H1 (cell line): ENCODE measurements at regions not wholly inside any gene's neighbourhood (a gene's known extent, or its start where the extent isn't known, plus 50 kb on each side); places are given as distances from the start of the nearest gene placed in this dataset.

Experiments
- CTCF ChIA-PET: fragments of 300-600 bp; sonication (Branson Sonifier 250); formaldehyde crosslinking; loops from one replicate; lab custom pipeline; 2021; ENCODE audit not compliant: partially characterized antibody; lab: Charles Lee
- POLR2A ChIA-PET: fragments of 300-600 bp; sonication (Branson Sonifier 250); formaldehyde crosslinking; loops from one replicate; lab custom pipeline; 2021; ENCODE audit warnings: inconsistent platforms; ENCODE audit not compliant: partially characterized antibody; lab: Charles Lee
- DNase-seq, 2 experiments: peaks; one replicate each; pipeline versions ENCODE4 v3.0.0 to v3.0.0-alpha.2; 2010 to 2022; ENCODE audit warnings: low spot score in 2 of 2, low read depth in 1 of 2, mixed read lengths in 1 of 2
- FAIRE-seq: peaks from 2 replicates; lab custom pipeline; 2011; peaks lifted over from hg19 to GRCh38; lab: Jason Lieb, UNC
- H2AFZ ChIP-seq: 2 replicates; pipeline ENCODE4 v1.8.1; 2012; ENCODE audit warnings: low read length, inconsistent platforms
- H2AK5ac ChIP-seq: 2 replicates; pipeline ENCODE4 v1.6.1; 2013; ENCODE audit warnings: low read depth, low read length
- H2BK120ac ChIP-seq: replicated peaks from 2 replicates; pipeline ENCODE3; 2013; ENCODE audit warnings: low read depth, low read length, inconsistent platforms
- H2BK12ac ChIP-seq: 2 replicates; pipeline ENCODE4 v1.6.1; 2013; ENCODE audit warnings: low read depth, low read length
- H2BK15ac ChIP-seq: 2 replicates; pipeline ENCODE4 v1.6.1; 2013; ENCODE audit warnings: low read length
- H2BK20ac ChIP-seq: 2 replicates; pipeline ENCODE4 v1.6.1; 2013; ENCODE audit warnings: low read length
- H2BK5ac ChIP-seq: 2 replicates; pipeline ENCODE4 v1.6.1; 2013; ENCODE audit warnings: low read depth, low read length
- H3K14ac ChIP-seq: 2 replicates; pipeline ENCODE4 v1.6.1; 2013; ENCODE audit warnings: inconsistent platforms; ENCODE audit not compliant: insufficient read length
- H3K18ac ChIP-seq: 2 replicates; pipeline ENCODE4 v1.6.1; 2013; ENCODE audit warnings: low read length; ENCODE audit errors: extremely low read depth
- H3K23ac ChIP-seq: 2 replicates; pipeline ENCODE4 v1.6.1; 2013; ENCODE audit warnings: inconsistent platforms; ENCODE audit not compliant: insufficient read length
- H3K23me2 ChIP-seq: 2 replicates; pipeline ENCODE4 v1.6.1; 2013; ENCODE audit warnings: low read depth, low read length
- H3K27ac ChIP-seq: 2 replicates; pipeline ENCODE4 v1.6.1; 2011; ENCODE audit warnings: low read depth, low read length, inconsistent platforms
- H3K27me3 ChIP-seq, 4 experiments: replicated peaks in 1 of 4; 1 replicate in 1 of 4; 2 replicates in 3 of 4; pipeline versions ENCODE4 v1.6.1 to v1.8.1; 2011 to 2013; ENCODE audit warnings: low read length in 3 of 4, mild to moderate bottlenecking in 3 of 4, inconsistent platforms in 2 of 4, mixed read lengths in 2 of 4, moderate library complexity in 1 of 4; ENCODE audit not compliant: control insufficient read depth in 3 of 4, insufficient read depth in 3 of 4; ENCODE audit errors: extremely low read depth in 1 of 4
- H3K36me3 ChIP-seq, 4 experiments: 2 replicates each; pipeline versions ENCODE4 v1.6.1 to v1.8.1; 2011 to 2013; ENCODE audit warnings: mild to moderate bottlenecking in 4 of 4, low read length in 3 of 4, moderate library complexity in 2 of 4, control low read depth in 1 of 4, inconsistent platforms in 1 of 4; ENCODE audit not compliant: insufficient read depth in 4 of 4, control insufficient read depth in 2 of 4
- H3K4ac ChIP-seq: replicated peaks from 2 replicates; pipeline ENCODE3; 2013; ENCODE audit warnings: low read length, low read depth, mixed read lengths, inconsistent platforms; ENCODE audit not compliant: insufficient read length
- H3K4me1 ChIP-seq, 4 experiments: replicated peaks in 1 of 4; 1 replicate in 1 of 4; 2 replicates in 3 of 4; pipeline versions ENCODE4 v1.6.1 to v1.8.1; 2011 to 2013; ENCODE audit warnings: low read length in 3 of 4, inconsistent platforms in 2 of 4, mixed read lengths in 1 of 4; ENCODE audit not compliant: insufficient read depth in 4 of 4, control insufficient read depth in 3 of 4
- H3K4me2 ChIP-seq, 2 experiments: 2 replicates each; pipeline versions ENCODE4 v1.6.1 to v1.8.1; 2011 to 2013; ENCODE audit warnings: low read depth in 2 of 2, low read length in 2 of 2, control low read depth in 1 of 2, inconsistent platforms in 1 of 2, mild to moderate bottlenecking in 1 of 2; ENCODE audit not compliant: insufficient read depth in 1 of 2
- H3K4me3 ChIP-seq, 4 experiments: fragments of 200-600, 300-600 bp in 1 of 4; sonication (generic), shearing (Covaris generic), sonication (Bioruptor Twin) in 1 of 4; 2 replicates each; pipeline versions ENCODE4 v1.5.1 to v1.8.1; 2011 to 2016; ENCODE audit warnings: low read length in 4 of 4, low read depth in 3 of 4, control low read depth in 2 of 4, inconsistent platforms in 2 of 4, mild to moderate bottlenecking in 2 of 4, mixed read lengths in 1 of 4, moderate library complexity in 1 of 4; ENCODE audit not compliant: insufficient read depth in 2 of 4; ENCODE audit errors: extremely low read depth in 1 of 4
- H3K56ac ChIP-seq: replicated peaks from 2 replicates; pipeline ENCODE3; 2013; ENCODE audit warnings: low read depth, mild to moderate bottlenecking, mixed read lengths, low read length, inconsistent platforms; ENCODE audit not compliant: insufficient read length
- H3K79me1 ChIP-seq: 2 replicates; pipeline ENCODE4 v1.6.1; 2013; ENCODE audit warnings: low read depth, low read length, control low read depth
- H3K79me2 ChIP-seq, 2 experiments: 2 replicates each; pipeline versions ENCODE4 v1.6.1 to v1.8.1; 2012 to 2013; ENCODE audit warnings: low read length in 2 of 2, mild to moderate bottlenecking in 2 of 2, inconsistent platforms in 1 of 2; ENCODE audit not compliant: insufficient read depth in 2 of 2, control insufficient read depth in 1 of 2
- H3K9ac ChIP-seq, 4 experiments: replicated peaks in 1 of 4; 1 replicate in 1 of 4; 2 replicates in 3 of 4; pipeline versions ENCODE4 v1.6.1 to v1.8.1; 2011 to 2013; ENCODE audit warnings: low read depth in 3 of 4, low read length in 3 of 4, control low read depth in 2 of 4, mild to moderate bottlenecking in 2 of 4, moderate library complexity in 2 of 4, inconsistent platforms in 1 of 4; ENCODE audit errors: extremely low read depth in 1 of 4
- H3K9me3 ChIP-seq, 2 experiments: 2 replicates each; pipeline versions ENCODE4 v1.6.1 to v1.8.1; 2012 to 2013; ENCODE audit warnings: mild to moderate bottlenecking in 2 of 2, moderate library complexity in 2 of 2, control low read depth in 1 of 2, inconsistent platforms in 1 of 2, low read depth in 1 of 2, low read length in 1 of 2, mixed read lengths in 1 of 2; ENCODE audit not compliant: insufficient read depth in 2 of 2
- H4K20me1 ChIP-seq, 2 experiments: replicated peaks in 1 of 2; 2 replicates each; pipeline versions ENCODE3 to v1.8.1; 2011 to 2013; ENCODE audit warnings: inconsistent platforms in 2 of 2, low read length in 2 of 2, mild to moderate bottlenecking in 1 of 2; ENCODE audit not compliant: insufficient read depth in 2 of 2, control insufficient read depth in 1 of 2
- H4K5ac ChIP-seq: 2 replicates; pipeline ENCODE4 v1.6.1; 2013; ENCODE audit warnings: low read length, low read depth, mixed read lengths, inconsistent platforms; ENCODE audit not compliant: insufficient read length
- H4K8ac ChIP-seq: 2 replicates; pipeline ENCODE4 v1.8.0; 2013; ENCODE audit warnings: mild to moderate bottlenecking, moderate library complexity, low read length, inconsistent platforms; ENCODE audit not compliant: insufficient read depth; ENCODE audit errors: extremely low read depth
- H4K91ac ChIP-seq: replicated peaks from 2 replicates; pipeline ENCODE3; 2013; ENCODE audit warnings: low read length, mixed read lengths, inconsistent platforms; ENCODE audit not compliant: insufficient read length
- CBX8 ChIP-seq: fragments of 300-800, 300-1000 bp; sonication (generic); IDR thresholded peaks from 2 replicates; pipeline ENCODE4 v1.7.1; 2016; ENCODE audit warnings: low read depth, low read length, borderline replicate concordance
- SIN3A ChIP-seq, 2 experiments: IDR thresholded peaks in 1 of 2; conservative IDR thresholded peaks in 1 of 2; 2 replicates each; pipeline ENCODE4 v1.6.1; 2011 to 2012; ENCODE audit warnings: low read length in 2 of 2, improper control_type of control experiment in 1 of 2, low read depth in 1 of 2, mild to moderate bottlenecking in 1 of 2
- SP2 ChIP-seq: IDR thresholded peaks from 2 replicates; pipeline ENCODE4 v1.6.1; 2012; ENCODE audit warnings: mild to moderate bottlenecking, low read length, inconsistent platforms

GRCh38 chr4:19510993-19511392 is 740.7 kb upstream of the SLIT2 start:
- Histone ChIP-seq H3K9me3 (no peaks in the 10 kb centered on the region), H3K36me3 (no peaks in the 10 kb centered on the region), H2AK5ac (no peak overlapping the region), H3K18ac (no peak overlapping the region), H3K27ac (no peak overlapping the region), H4K91ac (no peak overlapping the region), H3K23ac (no peak overlapping the region), H2AFZ (no peak overlapping the region; the same call in 1 of the 2 replicates), H2BK5ac (no peak overlapping the region), H3K4ac (no peak overlapping the region), H2BK20ac (no peak overlapping the region), H3K4me1 (no peaks in the 10 kb centered on the region), H3K4me2 (no peak overlapping the region), H3K79me2 (no peaks in the 10 kb centered on the region), H3K56ac (no peak overlapping the region), H2BK120ac (no peak overlapping the region), H4K5ac (no peak overlapping the region), H2BK15ac (no peak overlapping the region), H3K14ac (no peak overlapping the region), H3K4me3 (no peak overlapping the region), H3K79me1 (no peaks in the 10 kb centered on the region), H4K8ac (no peak overlapping the region), H3K23me2 (no peaks in the 10 kb centered on the region), H2BK12ac (no peak overlapping the region), H3K27me3 (no peaks in the 10 kb centered on the region), H4K20me1 (no peaks in the 10 kb centered on the region), H3K9ac (no peak overlapping the region)
- FAIRE-seq: no peak
- no peak for DNase-seq
- CTCF ChIA-PET: no interaction called here
- POLR2A ChIA-PET: no interaction called here
- no peak for TF ChIP-seq SIN3A (conservative IDR thresholded peaks at IDR 0.05 in 1 of 2, IDR thresholded peaks at IDR 0.05 in 1 of 2; ENCODE audit: low read depth in 1 of 2, low read length in 2 of 2)
- no peak for TF ChIP-seq CBX8
- no peak for TF ChIP-seq SP2
